ENCODE measurements at regions not wholly inside any gene's neighbourhood (a gene's known extent, or its start where the extent isn't known, plus 50 kb on each side); places are given as distances from the start of the nearest gene placed in this dataset.

DNA sequence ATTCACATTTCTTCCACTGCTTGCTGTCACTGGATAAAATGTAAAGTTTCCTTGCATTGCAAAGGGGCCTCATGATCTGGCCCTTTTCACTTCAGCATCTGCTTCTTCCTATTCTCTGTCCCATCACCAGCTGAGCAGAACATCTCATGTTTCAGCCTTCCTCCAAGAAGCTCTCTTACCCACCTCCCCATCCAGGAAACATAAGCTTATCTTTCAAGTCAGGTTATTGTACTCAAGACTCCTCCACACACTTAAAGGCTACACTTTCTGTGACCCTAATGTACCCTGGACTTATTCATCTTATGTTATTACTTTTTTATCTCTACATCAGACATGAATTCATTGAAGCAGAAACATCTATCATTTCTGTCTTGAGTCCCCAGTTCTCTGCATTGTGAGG lies 230.5 kb downstream of the PMAIP1 start:
- Histone ChIP-seq H3K4me3 (replicated peaks; ENCODE audit: insufficient read depth, low read length) (no peak overlapping the region), H3K27ac (replicated peaks) (no peak overlapping the region), H3K27me3 (ENCODE audit: insufficient read depth, poor library complexity, severe bottlenecking) (no peaks in the 10 kb centered on the region)
- no peak for DNase-seq (ENCODE audit: low read depth in 1 of 2, low spot score in 1 of 2)
- TF ChIP-seq, protein P1, sequence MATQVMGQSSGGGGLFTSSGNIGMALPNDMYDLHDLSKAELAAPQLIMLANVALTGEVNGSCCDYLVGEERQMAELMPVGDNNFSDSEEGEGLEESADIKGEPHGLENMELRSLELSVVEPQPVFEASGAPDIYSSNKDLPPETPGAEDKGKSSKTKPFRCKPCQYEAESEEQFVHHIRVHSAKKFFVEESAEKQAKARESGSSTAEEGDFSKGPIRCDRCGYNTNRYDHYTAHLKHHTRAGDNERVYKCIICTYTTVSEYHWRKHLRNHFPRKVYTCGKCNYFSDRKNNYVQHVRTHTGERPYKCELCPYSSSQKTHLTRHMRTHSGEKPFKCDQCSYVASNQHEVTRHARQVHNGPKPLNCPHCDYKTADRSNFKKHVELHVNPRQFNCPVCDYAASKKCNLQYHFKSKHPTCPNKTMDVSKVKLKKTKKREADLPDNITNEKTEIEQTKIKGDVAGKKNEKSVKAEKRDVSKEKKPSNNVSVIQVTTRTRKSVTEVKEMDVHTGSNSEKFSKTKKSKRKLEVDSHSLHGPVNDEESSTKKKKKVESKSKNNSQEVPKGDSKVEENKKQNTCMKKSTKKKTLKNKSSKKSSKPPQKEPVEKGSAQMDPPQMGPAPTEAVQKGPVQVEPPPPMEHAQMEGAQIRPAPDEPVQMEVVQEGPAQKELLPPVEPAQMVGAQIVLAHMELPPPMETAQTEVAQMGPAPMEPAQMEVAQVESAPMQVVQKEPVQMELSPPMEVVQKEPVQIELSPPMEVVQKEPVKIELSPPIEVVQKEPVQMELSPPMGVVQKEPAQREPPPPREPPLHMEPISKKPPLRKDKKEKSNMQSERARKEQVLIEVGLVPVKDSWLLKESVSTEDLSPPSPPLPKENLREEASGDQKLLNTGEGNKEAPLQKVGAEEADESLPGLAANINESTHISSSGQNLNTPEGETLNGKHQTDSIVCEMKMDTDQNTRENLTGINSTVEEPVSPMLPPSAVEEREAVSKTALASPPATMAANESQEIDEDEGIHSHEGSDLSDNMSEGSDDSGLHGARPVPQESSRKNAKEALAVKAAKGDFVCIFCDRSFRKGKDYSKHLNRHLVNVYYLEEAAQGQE (IDR thresholded peaks at IDR 0.05; ENCODE audit: insufficient replicate concordance, low read depth): no peak
- TF ChIP-seq GABPA (IDR thresholded peaks at IDR 0.05; ENCODE audit: low read depth) (no peak), SPI1 (IDR thresholded peaks at IDR 0.05; ENCODE audit: borderline replicate concordance, low read depth) (no peak)
- TF ChIP-seq, protein P2, sequence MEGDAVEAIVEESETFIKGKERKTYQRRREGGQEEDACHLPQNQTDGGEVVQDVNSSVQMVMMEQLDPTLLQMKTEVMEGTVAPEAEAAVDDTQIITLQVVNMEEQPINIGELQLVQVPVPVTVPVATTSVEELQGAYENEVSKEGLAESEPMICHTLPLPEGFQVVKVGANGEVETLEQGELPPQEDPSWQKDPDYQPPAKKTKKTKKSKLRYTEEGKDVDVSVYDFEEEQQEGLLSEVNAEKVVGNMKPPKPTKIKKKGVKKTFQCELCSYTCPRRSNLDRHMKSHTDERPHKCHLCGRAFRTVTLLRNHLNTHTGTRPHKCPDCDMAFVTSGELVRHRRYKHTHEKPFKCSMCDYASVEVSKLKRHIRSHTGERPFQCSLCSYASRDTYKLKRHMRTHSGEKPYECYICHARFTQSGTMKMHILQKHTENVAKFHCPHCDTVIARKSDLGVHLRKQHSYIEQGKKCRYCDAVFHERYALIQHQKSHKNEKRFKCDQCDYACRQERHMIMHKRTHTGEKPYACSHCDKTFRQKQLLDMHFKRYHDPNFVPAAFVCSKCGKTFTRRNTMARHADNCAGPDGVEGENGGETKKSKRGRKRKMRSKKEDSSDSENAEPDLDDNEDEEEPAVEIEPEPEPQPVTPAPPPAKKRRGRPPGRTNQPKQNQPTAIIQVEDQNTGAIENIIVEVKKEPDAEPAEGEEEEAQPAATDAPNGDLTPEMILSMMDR (IDR thresholded peaks at IDR 0.05; ENCODE audit: insufficient read depth, low read length): no peak

DNA sequence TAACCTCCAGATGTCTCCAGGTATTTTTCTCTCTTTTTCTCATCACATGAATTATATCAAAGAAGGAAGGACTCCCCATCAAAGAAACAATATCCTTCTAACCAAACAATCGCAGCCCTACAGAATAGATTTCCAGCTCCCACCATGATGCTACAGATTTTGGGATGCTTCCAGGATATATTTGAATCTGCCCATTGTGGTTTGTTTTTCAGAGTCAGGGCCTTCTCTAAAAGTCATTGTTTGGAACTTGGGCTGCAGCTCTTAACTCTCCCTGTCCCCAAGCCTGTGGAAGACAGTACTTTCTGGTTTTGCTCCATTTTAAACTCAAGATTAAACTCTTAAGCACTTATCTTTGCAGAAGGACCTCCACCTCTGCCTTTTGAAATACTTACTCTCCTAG lies 223.2 kb downstream of the PMAIP1 start:
- Histone ChIP-seq H3K27ac (replicated peaks) (no peak overlapping the region), H3K27me3 (ENCODE audit: insufficient read depth, poor library complexity, severe bottlenecking) (no peaks in the 10 kb centered on the region), H3K4me3 (replicated peaks; ENCODE audit: insufficient read depth, low read length) (no peak overlapping the region)
- TF ChIP-seq, protein P2 (IDR thresholded peaks at IDR 0.05; ENCODE audit: insufficient read depth, low read length): no peak
- TF ChIP-seq SPI1 (IDR thresholded peaks at IDR 0.05; ENCODE audit: borderline replicate concordance, low read depth): no peak
- TF ChIP-seq GABPA (IDR thresholded peaks at IDR 0.05; ENCODE audit: low read depth): no peak
- TF ChIP-seq, protein P1 (IDR thresholded peaks at IDR 0.05; ENCODE audit: insufficient replicate concordance, low read depth): no peak
- no peak for TF ChIP-seq POLR2AphosphoS5 (IDR thresholded peaks at IDR 0.05; ENCODE audit: low read depth)
- no peak for DNase-seq (ENCODE audit: low read depth in 1 of 2, low spot score in 1 of 2)

DNA sequence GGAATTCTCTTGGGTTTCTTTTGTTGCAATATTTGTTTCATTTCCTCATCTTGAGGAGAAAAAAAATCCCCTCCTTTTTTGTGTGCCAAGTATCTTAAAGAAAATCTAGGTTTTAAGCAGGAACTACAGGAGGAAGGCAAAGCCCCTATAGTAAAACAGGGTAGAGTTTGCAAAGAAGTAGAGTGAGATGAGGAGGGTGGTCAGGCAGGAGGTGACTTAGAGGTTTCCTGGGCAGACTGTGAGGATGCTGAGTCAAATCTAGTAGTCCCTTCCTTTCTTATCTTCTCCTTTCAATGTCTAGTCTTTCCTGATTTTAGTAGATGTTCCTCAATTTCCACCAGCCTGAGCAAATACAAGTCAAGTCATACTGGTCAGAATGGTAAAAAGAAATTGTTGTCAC lies 222.5 kb downstream of the PMAIP1 start:
- DNase-seq (ENCODE audit: low read depth in 1 of 2, low spot score in 1 of 2): no peak
- H3K4me3 ChIP-seq (replicated peaks; ENCODE audit: insufficient read depth, low read length): no peak overlapping the region
- H3K27me3 ChIP-seq (ENCODE audit: insufficient read depth, poor library complexity, severe bottlenecking): no peaks in the 10 kb centered on the region
- TF ChIP-seq SPI1 (IDR thresholded peaks at IDR 0.05; ENCODE audit: borderline replicate concordance, low read depth) (no peak), GABPA (IDR thresholded peaks at IDR 0.05; ENCODE audit: low read depth) (no peak), POLR2AphosphoS5 (IDR thresholded peaks at IDR 0.05; ENCODE audit: low read depth) (no peak)
- TF ChIP-seq, protein P1 (IDR thresholded peaks at IDR 0.05; ENCODE audit: insufficient replicate concordance, low read depth): no peak
- TF ChIP-seq, protein P2 (IDR thresholded peaks at IDR 0.05; ENCODE audit: insufficient read depth, low read length): no peak
- no peak overlapping the region for H3K27ac ChIP-seq (replicated peaks)

Data from HL-60 (cell line).